Endothelial cell of umbilical vein (primary cell): ENCODE measurements at regions not wholly inside any gene's neighbourhood (a gene's known extent, or its start where the extent isn't known, plus 50 kb on each side); places are given as distances from the start of the nearest gene placed in this dataset.

ENCODE experiments used
- BruUV-seq: library from RNA; stranded (reverse); fragments of 400-500 nt; replicated peaks from 2 replicates; lab custom pipeline; 2021; lab: Mats Ljungman, UMichigan
- CTCF ChIA-PET: fragments of 300-600, 350-600 bp; sonication (Branson Sonifier 250); formaldehyde crosslinking; loops from one replicate; lab custom pipeline; 2021; ENCODE audit warnings: antibody characterized with exemption, inconsistent platforms; lab: Charles Lee
- POLR2A ChIA-PET: fragments of 300-600, 350-600 bp; sonication (Branson Sonifier 250); formaldehyde crosslinking; loops from one replicate; lab custom pipeline; 2021; ENCODE audit warnings: antibody characterized with exemption, inconsistent platforms; lab: Charles Lee
- DNase-seq: peaks from one replicate; pipeline ENCODE4 v3.0.0-alpha.2; 2011; ENCODE audit warnings: low read depth, low spot score
- FAIRE-seq: peaks from 2 replicates; lab custom pipeline; 2011; peaks lifted over from hg19 to GRCh38; lab: Jason Lieb, UNC
- H2AFZ ChIP-seq: 2 replicates; pipeline ENCODE4 v1.6.0; 2012; ENCODE audit warnings: low read depth, low read length, control low read depth, inconsistent platforms
- H3K27ac ChIP-seq: 2 replicates; pipeline ENCODE4 v1.5.1; 2011; ENCODE audit warnings: low read depth, mild to moderate bottlenecking, control low read depth, low read length, moderate library complexity; ENCODE audit not compliant: insufficient read depth
- H3K27me3 ChIP-seq, 2 experiments: 2 replicates each; pipeline versions ENCODE4 v1.6.0 to v1.6.1; 2011; ENCODE audit warnings: low read length in 2 of 2, mixed read lengths in 1 of 2; ENCODE audit not compliant: control insufficient read depth in 2 of 2, insufficient read depth in 2 of 2
- H3K36me3 ChIP-seq, 2 experiments: 2 replicates in 1 of 2; 3 replicates in 1 of 2; pipeline ENCODE4 v1.5.1; 2011; ENCODE audit warnings: low read length in 2 of 2, mild to moderate bottlenecking in 1 of 2, moderate library complexity in 1 of 2; ENCODE audit not compliant: control insufficient read depth in 2 of 2, insufficient read depth in 2 of 2; ENCODE audit errors: extremely low read depth in 1 of 2
- H3K4me1 ChIP-seq: 3 replicates; pipeline ENCODE4 v1.5.1; 2011; ENCODE audit warnings: mild to moderate bottlenecking, low read length; ENCODE audit not compliant: control insufficient read depth, insufficient read depth; ENCODE audit errors: extremely low read depth
- H3K4me2 ChIP-seq: 2 replicates; pipeline ENCODE4 v1.6.1; 2011; ENCODE audit warnings: low read length, control low read depth, mixed read lengths; ENCODE audit not compliant: insufficient read depth
- H3K4me3 ChIP-seq, 3 experiments: fragments of 200-600 bp in 1 of 3; sonication (generic), shearing (Covaris generic) in 1 of 3; replicated peaks in 1 of 3; 2 replicates each; pipeline ENCODE4 v1.5.1; 2011 to 2016; ENCODE audit warnings: control low read depth in 3 of 3, low read length in 3 of 3, mild to moderate bottlenecking in 2 of 3, inconsistent platforms in 1 of 3, low read depth in 1 of 3, moderate library complexity in 1 of 3; ENCODE audit not compliant: insufficient read depth in 1 of 3
- H3K79me2 ChIP-seq: 2 replicates; pipeline ENCODE4 v1.6.0; 2012; ENCODE audit warnings: low read length, inconsistent platforms; ENCODE audit not compliant: control insufficient read depth, insufficient read depth
- H3K9ac ChIP-seq: replicated peaks from 2 replicates; pipeline ENCODE3; 2011; ENCODE audit warnings: low read length, control low read depth; ENCODE audit not compliant: insufficient read depth; ENCODE audit errors: extremely low read depth
- H3K9me1 ChIP-seq: replicated peaks from 3 replicates; pipeline ENCODE4 v1.6.0; 2011; ENCODE audit warnings: mild to moderate bottlenecking, low read length; ENCODE audit not compliant: control insufficient read depth, insufficient read depth; ENCODE audit errors: extremely low read depth
- H3K9me3 ChIP-seq: replicated peaks from 2 replicates; pipeline ENCODE4 v1.5.1; 2012; ENCODE audit warnings: low read length, inconsistent platforms; ENCODE audit not compliant: control insufficient read depth, insufficient read depth
- H4K20me1 ChIP-seq: replicated peaks from 2 replicates; pipeline ENCODE3; 2011; ENCODE audit warnings: mild to moderate bottlenecking, low read length; ENCODE audit not compliant: control insufficient read depth, insufficient read depth; ENCODE audit errors: extremely low read depth
- CTCF ChIP-seq, 2 donors: IDR thresholded peaks; 1 replicate in 1 of 2; 2 replicates in 1 of 2; pipeline ENCODE4 v1.5.1; 2011; ENCODE audit warnings: low read length in 2 of 2, mild to moderate bottlenecking in 2 of 2, moderate library complexity in 2 of 2, control low read depth in 1 of 2, inconsistent platforms in 1 of 2, low read depth in 1 of 2; ENCODE audit not compliant: insufficient read depth in 1 of 2; ENCODE audit errors: extremely low read depth in 1 of 2
- EZH2 ChIP-seq: IDR thresholded peaks from 2 replicates; pipeline ENCODE4 v1.6.1; 2012; ENCODE audit warnings: borderline replicate concordance, low read depth, mild to moderate bottlenecking, moderate library complexity, low read length, inconsistent platforms; ENCODE audit not compliant: severe bottlenecking
- FOS ChIP-seq: IDR thresholded peaks from 2 replicates; pipeline ENCODE4 v1.6.1; 2011; ENCODE audit warnings: mild to moderate bottlenecking, low read length, moderate library complexity, borderline replicate concordance; ENCODE audit not compliant: insufficient read depth
- GATA2 ChIP-seq: IDR thresholded peaks from 2 replicates; pipeline ENCODE4 v1.7.0; 2011; ENCODE audit warnings: low read depth, mild to moderate bottlenecking, moderate library complexity, mixed read lengths, low read length; ENCODE audit not compliant: insufficient read length, insufficient read depth
- JUN ChIP-seq: IDR thresholded peaks from 2 replicates; pipeline ENCODE4 v1.6.1; 2011; ENCODE audit warnings: borderline replicate concordance, low read depth; ENCODE audit not compliant: insufficient read length, insufficient read depth
- MAX ChIP-seq: IDR thresholded peaks from 2 replicates; pipeline ENCODE4 v1.6.1; 2011; ENCODE audit not compliant: insufficient read depth, insufficient read length
- MYC ChIP-seq: IDR thresholded peaks from one replicate; pipeline ENCODE4 v1.6.1; 2011; ENCODE audit warnings: mild to moderate bottlenecking, low read depth, low read length
- POLR2A ChIP-seq: IDR thresholded peaks from 2 replicates; pipeline ENCODE4 v1.6.1; 2012; ENCODE audit warnings: low read depth, mild to moderate bottlenecking, control low read depth, low read length
- POLR2AphosphoS5 ChIP-seq: IDR thresholded peaks from 2 replicates; pipeline ENCODE4 v1.6.1; 2012; ENCODE audit warnings: low read depth, mild to moderate bottlenecking, control low read depth, low read length, moderate library complexity; ENCODE audit not compliant: insufficient read depth
- dilution Hi-C: fragments of 300-500 bp; cut with MboI; formaldehyde crosslinking; loops from one replicate; pipeline ENCODE4 v1.15.0; 2019; ENCODE audit warnings: low sequenced_read_pairs; ENCODE audit not compliant: extremely low pct_ligation_motif_present
- intact Hi-C: fragments of 100-400 bp; cut with micrococcal nuclease; formaldehyde crosslinking; loops from one replicate; pipeline ENCODE4 v1.10.0; 2022

GRCh38 chr5:9786380-9787360, 156.5 kb upstream of the TAS2R1 start:
- Histone ChIP-seq H4K20me1 (no peaks in the 10 kb centered on the region), H3K9me1 (no peaks in the 10 kb centered on the region), H3K9me3 (no peaks in the 10 kb centered on the region), H3K4me3 (no peak overlapping the region), H3K4me2 (no peak overlapping the region), H3K4me1 (no peaks in the 10 kb centered on the region), H3K9ac (no peak overlapping the region), H3K27ac (no peak overlapping the region), H3K36me3 (no peaks in the 10 kb centered on the region), H3K79me2 (no peaks in the 10 kb centered on the region), H2AFZ (no peak overlapping the region), H3K27me3 (no peaks in the 10 kb centered on the region)
- ChIA-PET POLR2A (no interaction called here), CTCF (no interaction called here)
- DNase-seq (no peak), FAIRE-seq (no peak)
- dilution Hi-C loops (no loop called here), intact Hi-C loops (no loop called here)
- TF ChIP-seq FOS (no peak), EZH2 (no peak)
- BruUV-seq: no TSS peak

GRCh38 chr5:9785751-9786150, 155.6 kb upstream of the TAS2R1 start:
- ChIA-PET CTCF (no interaction called here), POLR2A (no interaction called here)
- H3K4me3 ChIP-seq: no peak overlapping the region
- intact Hi-C loops (no loop called here), dilution Hi-C loops (no loop called here)
- no peaks in the 10 kb centered on the region for H3K9me3 ChIP-seq
- H3K79me2 ChIP-seq: no peaks in the 10 kb centered on the region
- H3K9ac ChIP-seq: no peak overlapping the region
- no peaks in the 10 kb centered on the region for H3K27me3 ChIP-seq
- no peak for TF ChIP-seq GATA2
- TF ChIP-seq POLR2AphosphoS5: no peak
- TF ChIP-seq CTCF (IDR thresholded peaks at IDR 0.05; ENCODE audit: extremely low read depth in 1 of 2, insufficient read depth in 1 of 2, low read depth in 1 of 2, low read length in 2 of 2): no peak
- TF ChIP-seq POLR2A: no peak
- TF ChIP-seq JUN: no peak
- no peak for TF ChIP-seq MAX
- no peak for TF ChIP-seq FOS
- no peak for TF ChIP-seq EZH2
- TF ChIP-seq MYC: no peak
- DNase-seq (no peak), FAIRE-seq (no peak)
- no peaks in the 10 kb centered on the region for H3K9me1 ChIP-seq
- H3K4me2 ChIP-seq: no peak overlapping the region
- BruUV-seq: no TSS peak
- no peak overlapping the region for H2AFZ ChIP-seq
- H3K36me3 ChIP-seq: no peaks in the 10 kb centered on the region
- H4K20me1 ChIP-seq: no peaks in the 10 kb centered on the region
- H3K27ac ChIP-seq: no peak overlapping the region
- no peaks in the 10 kb centered on the region for H3K4me1 ChIP-seq
